ENCODE measurements at regions not wholly inside any gene's neighbourhood (a gene's known extent, or its start where the extent isn't known, plus 50 kb on each side); places are given as distances from the start of the nearest gene placed in this dataset.

GRCh38 chr4:53852343-53852742 lies 212.1 kb downstream of the CHIC2 start:
- no peak for TF ChIP-seq CTCF (IDR thresholded peaks at IDR 0.05; ENCODE audit: poor library complexity, severe bottlenecking)
- no peak for TF ChIP-seq POLR2AphosphoS5 (IDR thresholded peaks at IDR 0.05)
- TF ChIP-seq EP300 (conservative IDR thresholded peaks at IDR 0.05; ENCODE audit: poor library complexity, severe bottlenecking), result no peak
- TF ChIP-seq, protein P1, sequence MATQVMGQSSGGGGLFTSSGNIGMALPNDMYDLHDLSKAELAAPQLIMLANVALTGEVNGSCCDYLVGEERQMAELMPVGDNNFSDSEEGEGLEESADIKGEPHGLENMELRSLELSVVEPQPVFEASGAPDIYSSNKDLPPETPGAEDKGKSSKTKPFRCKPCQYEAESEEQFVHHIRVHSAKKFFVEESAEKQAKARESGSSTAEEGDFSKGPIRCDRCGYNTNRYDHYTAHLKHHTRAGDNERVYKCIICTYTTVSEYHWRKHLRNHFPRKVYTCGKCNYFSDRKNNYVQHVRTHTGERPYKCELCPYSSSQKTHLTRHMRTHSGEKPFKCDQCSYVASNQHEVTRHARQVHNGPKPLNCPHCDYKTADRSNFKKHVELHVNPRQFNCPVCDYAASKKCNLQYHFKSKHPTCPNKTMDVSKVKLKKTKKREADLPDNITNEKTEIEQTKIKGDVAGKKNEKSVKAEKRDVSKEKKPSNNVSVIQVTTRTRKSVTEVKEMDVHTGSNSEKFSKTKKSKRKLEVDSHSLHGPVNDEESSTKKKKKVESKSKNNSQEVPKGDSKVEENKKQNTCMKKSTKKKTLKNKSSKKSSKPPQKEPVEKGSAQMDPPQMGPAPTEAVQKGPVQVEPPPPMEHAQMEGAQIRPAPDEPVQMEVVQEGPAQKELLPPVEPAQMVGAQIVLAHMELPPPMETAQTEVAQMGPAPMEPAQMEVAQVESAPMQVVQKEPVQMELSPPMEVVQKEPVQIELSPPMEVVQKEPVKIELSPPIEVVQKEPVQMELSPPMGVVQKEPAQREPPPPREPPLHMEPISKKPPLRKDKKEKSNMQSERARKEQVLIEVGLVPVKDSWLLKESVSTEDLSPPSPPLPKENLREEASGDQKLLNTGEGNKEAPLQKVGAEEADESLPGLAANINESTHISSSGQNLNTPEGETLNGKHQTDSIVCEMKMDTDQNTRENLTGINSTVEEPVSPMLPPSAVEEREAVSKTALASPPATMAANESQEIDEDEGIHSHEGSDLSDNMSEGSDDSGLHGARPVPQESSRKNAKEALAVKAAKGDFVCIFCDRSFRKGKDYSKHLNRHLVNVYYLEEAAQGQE (IDR thresholded peaks at IDR 0.05; ENCODE audit: borderline replicate concordance), result no peak
- TF ChIP-seq TAF1 (IDR thresholded peaks at IDR 0.05; ENCODE audit: low read depth), result no peak
- TF ChIP-seq EZH2 (IDR thresholded peaks at IDR 0.05; ENCODE audit: borderline replicate concordance, insufficient read depth, low read length, poor library complexity, severe bottlenecking), result no peak
- no peak for TF ChIP-seq SMC3 (conservative IDR thresholded peaks at IDR 0.05; ENCODE audit: poor library complexity)
- no peak for TF ChIP-seq MXI1 (conservative IDR thresholded peaks at IDR 0.05; ENCODE audit: poor library complexity, severe bottlenecking)
